Right renal pelvis (tissue), 4 donors: ENCODE measurements at regions not wholly inside any gene's neighbourhood (a gene's known extent, or its start where the extent isn't known, plus 50 kb on each side); places are given as distances from the start of the nearest gene placed in this dataset.
A peak's percentile ranks its signal among the peaks of the same experiment; 100 is the strongest.
"Not testable (repeated sequence)": the region's sequence is repeated elsewhere in the genome, so short reads cannot be mapped to it uniquely, and the experiment has no call there.

Experiments
- DNase-seq, 4 donors: peaks; one replicate each; pipeline ENCODE4 v3.0.0-alpha.2; 2013; ENCODE audit warnings: low read depth in 4 of 4, low spot score in 3 of 4, missing footprints in 1 of 4

DNA sequence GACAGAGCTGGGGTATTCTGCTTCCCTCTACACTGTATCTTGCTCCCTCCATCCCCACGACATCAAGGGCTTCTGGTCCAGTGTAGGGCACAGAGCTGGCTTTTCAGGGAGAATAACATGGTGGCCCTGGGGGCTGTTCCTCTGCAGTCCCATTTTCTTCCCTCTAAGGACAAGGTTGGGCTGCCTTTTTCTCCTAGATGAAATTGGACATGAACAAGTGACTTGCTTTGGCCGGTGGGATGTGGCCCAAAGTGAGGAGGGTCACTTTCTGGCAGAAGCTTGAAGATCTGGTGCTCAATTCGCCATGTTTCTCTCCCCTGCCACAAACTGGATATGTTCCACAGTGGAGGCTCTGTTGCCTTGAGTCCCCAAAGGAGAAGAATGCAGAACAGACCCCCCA is 235.7 kb downstream of the EMX2 start:
- DNase-seq, result no peak

- no peak for DNase-seq
These were observed 237.9 kb downstream of the EMX2 start for GRCh38 chr10:117780411-117780810.

GRCh38 chr10:117781216-117781831 is 238.8 kb downstream of the EMX2 start:
- no peak for DNase-seq

- DNase-seq, result no peak
These were observed 239.7 kb downstream of the EMX2 start for GRCh38 chr10:117782276-117782675.

DNA sequence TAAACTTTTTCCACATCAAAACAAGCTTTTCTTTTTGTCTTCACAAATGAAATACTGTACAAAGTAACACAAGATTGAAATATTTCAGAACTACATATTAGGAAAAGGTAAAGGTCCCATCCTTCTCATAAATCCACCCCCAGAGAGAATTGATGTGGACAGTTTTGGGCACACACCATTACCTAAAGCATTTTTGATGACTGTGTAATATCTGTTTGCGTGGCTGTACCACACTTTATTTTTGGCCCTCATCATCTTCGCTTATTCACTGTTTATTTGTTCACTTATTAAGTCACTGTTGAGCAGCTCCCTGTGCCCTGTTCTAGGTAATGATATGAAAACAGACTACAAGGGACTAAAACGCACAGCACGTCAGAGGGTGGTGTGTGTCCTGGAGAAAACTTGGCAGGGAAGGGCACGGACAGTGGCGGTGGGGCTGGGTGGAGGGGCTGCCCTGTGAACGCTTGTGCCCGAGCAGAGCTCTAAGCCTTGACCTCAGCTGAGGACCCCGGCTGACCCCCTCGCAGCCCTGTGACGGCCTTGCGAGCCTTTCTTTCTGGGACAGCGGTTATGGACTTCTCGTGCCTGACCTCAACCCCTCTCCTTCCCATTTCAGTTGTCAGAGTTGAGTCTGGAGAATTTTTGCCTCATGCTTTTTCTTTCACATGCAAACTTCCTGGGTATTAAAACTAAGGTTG is 241.3 kb downstream of the EMX2 start:
- no peak for DNase-seq

DNA sequence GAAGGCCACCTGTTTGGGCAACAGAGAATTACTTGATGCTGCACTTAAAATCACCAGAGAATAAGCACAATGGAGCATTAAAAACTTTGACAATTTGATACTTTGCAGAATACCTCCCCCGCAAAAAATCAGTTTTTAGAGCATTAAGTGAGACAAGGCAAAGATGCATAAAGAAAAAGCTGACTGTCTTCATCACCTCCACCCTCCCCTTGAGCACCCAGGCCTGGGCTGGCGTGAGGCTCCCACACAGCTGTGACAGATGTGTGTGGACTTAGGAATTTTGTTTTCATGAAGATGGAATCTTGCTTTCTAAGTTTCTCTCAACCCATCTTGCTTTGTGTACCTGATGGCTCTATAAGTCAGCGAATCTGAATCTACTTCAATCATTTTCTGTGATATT is 242.2 kb downstream of the EMX2 start:
- no peak for DNase-seq

DNA sequence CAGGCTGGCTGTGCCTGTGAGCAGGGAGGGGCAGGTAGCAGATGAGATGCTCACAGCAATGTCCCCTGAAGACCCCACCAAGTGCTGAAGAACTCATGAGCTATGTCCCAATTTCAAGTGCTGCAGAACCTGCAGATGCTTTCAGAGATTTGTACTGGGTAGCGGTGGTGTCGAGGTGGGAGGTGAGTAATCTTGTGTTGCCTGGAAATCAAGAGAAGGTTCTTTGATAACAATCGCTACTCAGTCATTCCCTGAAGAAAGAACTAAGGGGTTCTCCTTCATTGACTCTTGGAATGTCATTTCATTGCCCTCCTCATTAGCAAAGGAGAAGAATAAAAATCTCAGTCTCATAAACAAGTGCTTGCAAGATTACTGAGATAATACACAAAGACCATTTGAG is 246.4 kb downstream of the EMX2 start:
- no peak for DNase-seq

- peak in 1 of 4 donors; percentile 56 for DNase-seq
These were observed 247.6 kb downstream of the EMX2 start for GRCh38 chr10:117790179-117790578.

- DNase-seq, result no peak
These were observed 248.1 kb downstream of the EMX2 start for GRCh38 chr10:117790621-117791020.

DNA sequence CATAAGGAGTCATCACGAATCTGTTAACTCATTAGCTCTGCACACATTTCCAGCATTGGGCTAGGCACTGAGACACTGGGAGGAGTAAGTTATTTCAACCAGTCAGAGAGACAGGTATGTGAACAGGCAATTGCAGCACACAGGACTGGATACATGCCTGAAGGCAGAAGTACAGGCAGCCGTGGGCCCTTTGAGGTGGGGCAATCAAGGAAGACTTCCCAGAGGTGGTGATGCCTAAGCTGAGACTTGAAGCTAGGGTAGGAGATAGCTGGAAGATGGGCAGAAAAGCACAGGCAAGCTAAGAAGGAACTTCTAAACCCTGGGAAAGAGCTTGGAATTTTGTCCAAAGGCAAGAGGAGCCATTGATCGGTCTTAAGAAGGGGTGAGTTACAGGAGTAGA is 249.7 kb downstream of the EMX2 start:
- DNase-seq, result no peak

- no peak for DNase-seq
These were observed 250.5 kb downstream of the RAB11FIP2 start for GRCh38 chr10:117796130-117796745.

DNA sequence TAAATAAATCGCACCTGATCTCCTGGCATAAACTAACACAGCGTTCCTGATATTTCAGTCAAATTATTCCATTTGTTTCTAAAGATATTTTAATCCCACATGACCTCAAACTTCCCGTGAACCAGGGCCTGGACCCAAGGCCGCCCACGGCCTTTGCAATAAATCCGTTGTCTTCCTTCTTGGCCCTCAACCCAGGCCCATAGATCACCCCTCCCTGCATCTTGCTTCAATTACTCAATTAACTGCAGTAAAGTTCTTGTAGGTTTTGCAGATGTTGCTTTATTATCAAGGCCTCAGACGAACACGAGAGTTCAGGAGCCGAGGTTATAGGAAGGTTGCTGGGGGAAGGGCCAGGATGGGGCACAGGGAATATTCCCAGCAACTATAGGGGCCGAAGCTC is 249.4 kb downstream of the RAB11FIP2 start:
- no peak for DNase-seq

- no peak for DNase-seq
These were observed 245.1 kb downstream of the RAB11FIP2 start for GRCh38 chr10:117801691-117802090.

- peak in 1 of 4 donors; percentile 61 for DNase-seq
These were observed 242.2 kb downstream of the RAB11FIP2 start for GRCh38 chr10:117804470-117805011.

- DNase-seq, result no peak
These were observed 241.6 kb downstream of the RAB11FIP2 start for GRCh38 chr10:117805139-117805538.

- DNase-seq, result no peak
These were observed 239.3 kb downstream of the RAB11FIP2 start for GRCh38 chr10:117807441-117807840.

- DNase-seq, result not testable (repeated sequence)
These were observed 230.9 kb downstream of the RAB11FIP2 start for GRCh38 chr10:117815816-117816215.

DNA sequence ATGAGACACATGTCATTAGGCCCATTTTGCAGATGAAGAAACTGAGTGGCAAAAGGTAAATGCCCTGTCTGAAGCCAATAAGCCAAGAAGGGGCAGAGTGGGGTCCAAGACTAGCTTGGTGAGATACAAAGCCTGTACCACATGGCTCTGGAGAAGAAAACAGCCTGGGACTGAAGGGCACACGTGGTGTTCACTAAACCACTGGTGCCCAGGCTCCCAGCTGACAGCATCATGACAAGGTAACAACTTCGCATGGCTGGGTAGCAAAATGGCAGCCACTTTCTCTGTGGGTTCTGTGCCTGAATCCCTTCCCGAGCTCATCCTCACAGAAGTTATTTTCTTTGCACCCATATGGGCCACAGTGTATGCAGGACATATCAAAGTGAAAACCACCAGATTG is 229.6 kb downstream of the RAB11FIP2 start:
- no peak for DNase-seq

DNA sequence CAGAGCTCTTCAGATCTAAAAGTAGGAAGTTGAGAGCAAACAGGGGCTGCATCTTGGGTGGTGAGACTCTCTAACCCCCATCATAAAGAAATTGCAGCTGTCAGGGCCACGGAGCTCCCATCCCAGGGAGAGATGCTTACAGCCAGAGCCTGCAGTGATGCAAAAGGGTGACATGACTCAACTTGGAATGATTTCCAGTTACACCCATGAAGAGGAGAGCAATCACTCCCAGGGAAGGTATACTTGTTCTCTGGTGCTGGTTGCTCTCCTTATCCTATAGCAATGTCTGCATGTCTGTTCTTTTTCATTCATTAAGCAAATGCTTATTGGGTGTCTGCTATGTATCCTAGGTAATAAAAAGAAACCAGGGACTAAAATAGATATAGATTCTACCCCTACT is 228.0 kb downstream of the RAB11FIP2 start:
- DNase-seq, result no peak

- DNase-seq, result no peak
These were observed 227.4 kb downstream of the RAB11FIP2 start for GRCh38 chr10:117819304-117819703.

DNA sequence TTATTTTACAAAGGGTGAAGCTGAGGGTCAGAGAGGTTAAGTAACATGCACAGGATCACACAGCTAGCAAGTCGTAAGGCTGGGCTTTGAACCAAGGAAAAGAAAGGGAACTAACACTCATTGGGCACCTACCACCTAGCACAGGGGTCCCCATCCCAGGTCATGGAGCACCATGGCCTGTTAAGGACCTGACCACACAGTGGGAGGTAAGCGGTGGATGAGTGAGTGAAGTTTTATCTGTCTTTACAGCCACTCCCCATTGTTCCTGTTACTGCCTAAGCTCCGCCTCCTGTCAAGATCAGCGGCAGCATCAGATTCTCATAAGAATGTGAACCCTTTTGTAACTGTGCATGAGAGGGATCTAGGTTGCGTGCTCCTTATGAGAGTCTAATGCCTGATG is 222.8 kb downstream of the RAB11FIP2 start:
- DNase-seq, result no peak

- DNase-seq, result no peak
These were observed 216.5 kb downstream of the RAB11FIP2 start for GRCh38 chr10:117830205-117830604.
